BLaER1 treated with 17β-estradiol and CSF1 and Interleukin-3, amounts not matched to agents 10 nM and 100 nM (cell line): ENCODE measurements at regions not wholly inside any gene's neighbourhood (a gene's known extent, or its start where the extent isn't known, plus 50 kb on each side); places are given as distances from the start of the nearest gene placed in this dataset.

Experiments
- H3K27ac ChIP-seq, 11 experiments: shearing (Covaris generic); formaldehyde crosslinking; 2 replicates each; pipeline ENCODE4 v1.8.1; 2022
- H3K27me3 ChIP-seq, 11 experiments: shearing (Covaris generic); formaldehyde crosslinking; 2 replicates each; pipeline ENCODE4 v1.8.1; 2022
- H3K36me3 ChIP-seq, 11 experiments: shearing (Covaris generic); formaldehyde crosslinking; 2 replicates each; pipeline ENCODE4 v1.8.1; 2022
- H3K4me1 ChIP-seq, 10 experiments: shearing (Covaris generic); formaldehyde crosslinking; 2 replicates each; pipeline ENCODE4 v1.8.1; 2022
- H3K4me2 ChIP-seq, 11 experiments: shearing (Covaris generic); formaldehyde crosslinking; 2 replicates each; pipeline ENCODE4 v1.8.1; 2022
- H3K4me3 ChIP-seq, 10 experiments: shearing (Covaris generic); formaldehyde crosslinking; 2 replicates each; pipeline ENCODE4 v1.8.1; 2022
- H3K9ac ChIP-seq, 11 experiments: shearing (Covaris generic); formaldehyde crosslinking; 2 replicates each; pipeline ENCODE4 v1.8.1; 2022
- H3K9me3 ChIP-seq, 11 experiments: shearing (Covaris generic); formaldehyde crosslinking; replicated peaks in 1 of 11; 2 replicates each; pipeline ENCODE4 v1.8.1; 2022
- H4K20me1 ChIP-seq, 11 experiments: shearing (Covaris generic); formaldehyde crosslinking; 2 replicates each; pipeline ENCODE4 v1.8.1; 2022
- Cebpa-rat ChIP-seq, 11 experiments: shearing (Covaris generic); IDR thresholded peaks; 2 replicates each; pipeline ENCODE4 v1.8.1; 2022

- Histone ChIP-seq H3K9me3 (no peaks in the 10 kb centered on the region), H3K36me3 (no peaks in the 10 kb centered on the region), H3K4me2 (no peak overlapping the region), H4K20me1 (no peaks in the 10 kb centered on the region), H3K27ac (no peak overlapping the region), H3K4me3 (no peak overlapping the region), H3K4me1 (no peaks in the 10 kb centered on the region), H3K27me3 (no peaks in the 10 kb centered on the region), H3K9ac (no peak overlapping the region)
- TF ChIP-seq Cebpa-rat (IDR thresholded peaks at IDR 0.05): no peak
Observed at GRCh38 chr20:19110881-19111460, 101.5 kb upstream of the SLC24A3 start.

GRCh38 chr20:19112828-19113227 is 99.6 kb upstream of the SLC24A3 start:
- no peak overlapping the region for H3K27ac ChIP-seq
- no peaks in the 10 kb centered on the region for H3K36me3 ChIP-seq
- no peak overlapping the region for H3K4me3 ChIP-seq
- H4K20me1 ChIP-seq: no peaks in the 10 kb centered on the region
- H3K9me3 ChIP-seq: peaks cover 0 to 4% (median 0%) of the 10 kb centered on the region in 11 experiments; a peak in 1 of 22 replicates
- H3K27me3 ChIP-seq: no peaks in the 10 kb centered on the region
- TF ChIP-seq Cebpa-rat (IDR thresholded peaks at IDR 0.05): no peak
- H3K4me1 ChIP-seq: no peaks in the 10 kb centered on the region
- H3K4me2 ChIP-seq: no peak overlapping the region
- no peak overlapping the region for H3K9ac ChIP-seq

- H3K36me3 ChIP-seq: no peaks in the 10 kb centered on the region
- no peak overlapping the region for H3K9ac ChIP-seq
- no peak for TF ChIP-seq Cebpa-rat (IDR thresholded peaks at IDR 0.05)
- H3K27me3 ChIP-seq: no peaks in the 10 kb centered on the region
- peaks cover 0 to 4% (median 0%) of the 10 kb centered on the region in 11 experiments; a peak in 1 of 22 replicates for H3K9me3 ChIP-seq
- no peak overlapping the region for H3K4me2 ChIP-seq
- no peaks in the 10 kb centered on the region for H3K4me1 ChIP-seq
- no peak overlapping the region for H3K4me3 ChIP-seq
- no peak overlapping the region for H3K27ac ChIP-seq
- H4K20me1 ChIP-seq: no peaks in the 10 kb centered on the region
Observed at GRCh38 chr20:19113343-19113930, 99.0 kb upstream of the SLC24A3 start.

GRCh38 chr20:19114410-19114809 is 98.0 kb upstream of the SLC24A3 start:
- Histone ChIP-seq H3K9ac (no peak overlapping the region), H3K4me1 (no peaks in the 10 kb centered on the region), H3K9me3 (peaks cover 0 to 4% (median 0%) of the 10 kb centered on the region in 11 experiments; a peak in 1 of 22 replicates), H4K20me1 (no peaks in the 10 kb centered on the region), H3K4me2 (no peak overlapping the region), H3K4me3 (no peak overlapping the region), H3K27me3 (no peaks in the 10 kb centered on the region), H3K27ac (no peak overlapping the region), H3K36me3 (no peaks in the 10 kb centered on the region)
- no peak for TF ChIP-seq Cebpa-rat (IDR thresholded peaks at IDR 0.05)

DNA sequence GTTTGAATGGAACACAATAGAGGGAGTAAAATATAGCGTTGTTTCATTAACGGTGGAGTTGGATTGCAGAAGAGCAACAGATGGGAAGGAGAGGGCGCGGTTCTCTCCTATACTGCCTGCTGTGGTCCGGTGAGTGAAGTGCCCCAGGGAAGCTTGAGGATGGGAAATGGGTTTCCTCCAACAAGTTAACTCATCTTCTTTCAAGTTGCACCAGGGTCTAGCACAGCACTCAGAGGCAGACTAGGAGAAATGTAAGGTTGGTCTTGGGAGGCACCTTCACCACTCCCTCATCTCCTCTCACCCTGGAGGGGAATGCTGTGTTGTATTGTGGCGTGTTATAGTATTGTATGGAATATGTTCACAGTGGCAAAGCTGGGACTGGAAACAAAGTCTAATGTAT is 96.9 kb upstream of the SLC24A3 start:
- Histone ChIP-seq H3K4me1 (no peaks in the 10 kb centered on the region), H3K27me3 (no peaks in the 10 kb centered on the region), H3K9me3 (peaks cover 0 to 4% (median 0%) of the 10 kb centered on the region in 11 experiments; a peak in 1 of 22 replicates), H3K36me3 (no peaks in the 10 kb centered on the region), H4K20me1 (no peaks in the 10 kb centered on the region), H3K4me2 (no peak overlapping the region), H3K4me3 (no peak overlapping the region), H3K9ac (no peak overlapping the region), H3K27ac (no peak overlapping the region)
- no peak for TF ChIP-seq Cebpa-rat (IDR thresholded peaks at IDR 0.05)

DNA sequence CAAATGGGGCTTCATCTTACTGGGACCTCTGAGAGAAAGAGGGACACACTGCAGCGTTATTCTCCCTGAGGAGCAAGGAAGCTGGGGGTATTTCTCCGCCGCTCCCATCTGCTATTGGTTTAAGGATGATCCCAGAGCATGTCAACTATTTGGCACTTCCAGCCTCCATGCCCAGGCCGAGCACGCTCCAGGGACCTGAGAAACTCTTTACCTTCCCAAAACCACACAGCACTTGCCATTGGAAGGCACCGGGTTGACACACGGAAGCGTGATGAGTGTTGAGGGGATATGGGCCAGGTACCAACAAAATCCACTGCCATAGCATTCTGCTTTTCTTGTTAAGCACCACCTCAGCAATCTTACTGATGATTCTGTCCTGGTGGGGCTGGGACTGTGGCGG is 92.4 kb upstream of the SLC24A3 start:
- Histone ChIP-seq H3K9me3 (peaks cover 0 to 4% (median 0%) of the 10 kb centered on the region in 11 experiments; a peak in 1 of 22 replicates), H3K4me2 (no peak overlapping the region), H3K4me3 (no peak overlapping the region), H3K27me3 (no peaks in the 10 kb centered on the region), H3K36me3 (no peaks in the 10 kb centered on the region), H3K9ac (no peak overlapping the region), H4K20me1 (no peaks in the 10 kb centered on the region), H3K27ac (no peak overlapping the region), H3K4me1 (peaks cover 0 to 13% (median 5%) of the 10 kb centered on the region in 10 experiments; a peak in 8 of 20 replicates)
- TF ChIP-seq Cebpa-rat (IDR thresholded peaks at IDR 0.05): no peak

DNA sequence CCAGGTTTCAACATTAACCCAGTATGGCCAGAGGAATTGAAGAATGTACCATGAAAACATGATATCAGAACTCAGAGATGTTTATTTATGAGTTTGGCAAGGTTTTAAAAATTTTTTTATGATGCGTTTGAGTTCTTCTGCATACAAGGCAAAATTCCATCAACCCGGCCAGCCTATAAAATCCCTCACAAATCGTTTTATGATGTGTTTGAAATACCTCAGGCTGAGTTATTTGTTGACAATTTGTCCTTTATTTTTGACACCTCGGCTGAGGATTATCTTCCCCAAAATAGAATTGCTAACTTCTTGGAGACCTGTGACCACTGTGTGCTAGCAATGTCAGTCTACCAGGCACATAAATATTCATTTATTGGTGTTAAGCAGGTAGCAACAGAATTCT is 91.9 kb upstream of the SLC24A3 start:
- Histone ChIP-seq H3K36me3 (no peaks in the 10 kb centered on the region), H3K4me1 (peaks cover 0 to 13% (median 5%) of the 10 kb centered on the region in 10 experiments; a peak in 8 of 20 replicates), H3K9ac (no peak overlapping the region), H3K9me3 (peaks cover 0 to 4% (median 0%) of the 10 kb centered on the region in 11 experiments; a peak in 1 of 22 replicates), H3K4me2 (no peak overlapping the region), H3K27me3 (no peaks in the 10 kb centered on the region), H3K4me3 (no peak overlapping the region), H4K20me1 (no peaks in the 10 kb centered on the region), H3K27ac (no peak overlapping the region)
- TF ChIP-seq Cebpa-rat (IDR thresholded peaks at IDR 0.05): no peak

- no peaks in the 10 kb centered on the region for H3K36me3 ChIP-seq
- H3K9ac ChIP-seq: no peak overlapping the region
- no peak overlapping the region for H3K4me3 ChIP-seq
- no peak for TF ChIP-seq Cebpa-rat (IDR thresholded peaks at IDR 0.05)
- no peak overlapping the region for H3K4me2 ChIP-seq
- H4K20me1 ChIP-seq: no peaks in the 10 kb centered on the region
- H3K27me3 ChIP-seq: no peaks in the 10 kb centered on the region
- peaks cover 0 to 13% (median 5%) of the 10 kb centered on the region in 10 experiments; a peak in 8 of 20 replicates for H3K4me1 ChIP-seq
- no peak overlapping the region for H3K27ac ChIP-seq
- peaks cover 0 to 4% (median 0%) of the 10 kb centered on the region in 11 experiments; a peak in 1 of 22 replicates for H3K9me3 ChIP-seq
Observed at GRCh38 chr20:19121463-19121862, 91.0 kb upstream of the SLC24A3 start.

- Histone ChIP-seq H3K9me3 (peaks cover 0 to 4% (median 0%) of the 10 kb centered on the region in 11 experiments; a peak in 1 of 22 replicates), H3K4me2 (peak overlapping the region in 2 of 11 experiments; percentile 14 to 19; a peak in 2 of 22 replicates), H3K27ac (no peak overlapping the region), H3K27me3 (no peaks in the 10 kb centered on the region), H3K36me3 (no peaks in the 10 kb centered on the region), H3K4me3 (no peak overlapping the region), H3K9ac (no peak overlapping the region), H3K4me1 (peaks cover 0 to 13% (median 5%) of the 10 kb centered on the region in 10 experiments; a peak in 8 of 20 replicates), H4K20me1 (no peaks in the 10 kb centered on the region)
- TF ChIP-seq Cebpa-rat (IDR thresholded peaks at IDR 0.05): no peak
Observed at GRCh38 chr20:19121916-19122315, 90.5 kb upstream of the SLC24A3 start.
